Stomach (tissue), 8 donors: ENCODE measurements at regions not wholly inside any gene's neighbourhood (a gene's known extent, or its start where the extent isn't known, plus 50 kb on each side); places are given as distances from the start of the nearest gene placed in this dataset.

Experiments used
- DNase-seq, 2 donors: peaks; one replicate each; pipeline versions ENCODE4 v3.0.0 to v3.0.0-alpha.2; 2013 to 2019
- H3K27ac ChIP-seq, 5 donors: fragments of 200-600 bp in 4 of 5; sonication (generic) in 4 of 5; one replicate each; pipeline ENCODE4 v1.5.1; 2013 to 2019; ENCODE audit warnings: mild to moderate bottlenecking in 1 of 5, moderate library complexity in 1 of 5
- H3K27me3 ChIP-seq, 3 donors: fragments of 200-600 bp; sonication (generic); one replicate each; pipeline ENCODE4 v1.5.1; 2017 to 2019; ENCODE audit warnings: mixed run types in 1 of 3
- H3K36me3 ChIP-seq, 4 donors: fragments of 200-600 bp; sonication (generic); 1 replicate in 3 of 4; 2 replicates in 1 of 4; pipeline ENCODE4 v1.5.1; 2016 to 2019
- H3K4me1 ChIP-seq, 4 donors: fragments of 200-600 bp; sonication (generic); one replicate each; pipeline ENCODE4 v1.5.1; 2016 to 2019
- H3K4me3 ChIP-seq, 4 donors: fragments of 200-600 bp; sonication (generic) in 3 of 4; one replicate each; pipeline ENCODE4 v1.5.1; 2016 to 2019; ENCODE audit warnings: mild to moderate bottlenecking in 1 of 4
- H3K9me3 ChIP-seq, 4 donors: fragments of 200-600 bp; sonication (generic); one replicate each; pipeline ENCODE4 v1.5.1; 2016 to 2019
- EP300 ChIP-seq: sonication (generic); formaldehyde crosslinking; IDR thresholded peaks from one replicate; pipeline ENCODE4 v1.6.1; 2017; ENCODE audit warnings: antibody characterized with exemption
- POLR2A ChIP-seq, 4 donors: fragments of 450-650 bp; IDR thresholded peaks; one replicate each; pipeline ENCODE4 v1.6.1; 2016; ENCODE audit warnings: antibody characterized with exemption in 4 of 4, control low read depth in 2 of 4, mild to moderate bottlenecking in 1 of 4, moderate library complexity in 1 of 4
- POLR2AphosphoS5 ChIP-seq, 3 donors: sonication (generic); formaldehyde crosslinking; IDR thresholded peaks; one replicate each; pipeline ENCODE4 v1.6.1; 2016; ENCODE audit warnings: antibody characterized with exemption in 3 of 3
- WGBS, 5 donors: extraction: QIAGEN DNeasy Blood & Tissue Kit in 3 of 5; methylation state at CpG; one replicate each; pipeline versions ENCODE4 v1.1.5 to v1.1.7; 2013 to 2018; 5-methylcytosine and 5-hydroxymethylcytosine counted together
- intact Hi-C: fragments of 100-400 bp; cut with DNase I; formaldehyde crosslinking; loops from one replicate; pipeline ENCODE4 v1.15.1; 2023; ENCODE audit warnings: low total_unique reads
- TF ChIP-seq, protein P1 (sequence below), 7 experiments: fragments of 450-650 bp in 4 of 7; fragments of 200-600 bp in 3 of 7; sonication (generic) in 3 of 7; IDR thresholded peaks; one replicate each; pipeline ENCODE4 v1.5.1; 2016 to 2019; ENCODE audit warnings: antibody characterized with exemption in 7 of 7, control low read depth in 2 of 7, mild to moderate bottlenecking in 1 of 7
- donor health status: healthy with polysubstance abuse.
- donor health status: Bipolar disorder and iron deficiency.
- donor health status: healthy.

DNA sequence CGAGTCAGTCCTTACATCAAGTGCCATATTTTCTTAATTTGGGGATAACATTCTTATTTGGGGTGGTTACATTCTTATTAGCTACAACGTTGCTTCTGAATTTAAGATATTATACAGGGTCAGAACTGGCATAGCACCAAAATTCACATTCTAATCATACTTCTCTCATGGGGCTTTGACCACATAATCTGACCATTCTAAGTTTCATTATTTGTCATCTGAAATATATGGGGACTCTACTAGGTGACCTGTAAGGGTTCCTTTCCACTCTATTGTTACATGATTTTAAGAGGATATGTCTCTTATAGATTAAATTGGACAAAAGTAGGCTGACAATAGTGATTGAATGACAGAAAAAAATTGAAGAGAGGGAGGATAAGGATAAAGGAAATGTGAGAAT is 536.5 kb downstream of the KCTD12 start:
- H3K27ac ChIP-seq = no peak overlapping the region
- H3K27me3 ChIP-seq = no peaks in the 10 kb centered on the region
- no peaks in the 10 kb centered on the region for H3K9me3 ChIP-seq
- H3K4me1 ChIP-seq = peaks cover 0 to 4% (median 0%) of the 10 kb centered on the region in 4 donors
- no peak for TF ChIP-seq POLR2AphosphoS5 (IDR thresholded peaks at IDR 0.05)
- TF ChIP-seq POLR2A (IDR thresholded peaks at IDR 0.05) = no peak
- no peak for TF ChIP-seq EP300
- TF ChIP-seq, protein P1, sequence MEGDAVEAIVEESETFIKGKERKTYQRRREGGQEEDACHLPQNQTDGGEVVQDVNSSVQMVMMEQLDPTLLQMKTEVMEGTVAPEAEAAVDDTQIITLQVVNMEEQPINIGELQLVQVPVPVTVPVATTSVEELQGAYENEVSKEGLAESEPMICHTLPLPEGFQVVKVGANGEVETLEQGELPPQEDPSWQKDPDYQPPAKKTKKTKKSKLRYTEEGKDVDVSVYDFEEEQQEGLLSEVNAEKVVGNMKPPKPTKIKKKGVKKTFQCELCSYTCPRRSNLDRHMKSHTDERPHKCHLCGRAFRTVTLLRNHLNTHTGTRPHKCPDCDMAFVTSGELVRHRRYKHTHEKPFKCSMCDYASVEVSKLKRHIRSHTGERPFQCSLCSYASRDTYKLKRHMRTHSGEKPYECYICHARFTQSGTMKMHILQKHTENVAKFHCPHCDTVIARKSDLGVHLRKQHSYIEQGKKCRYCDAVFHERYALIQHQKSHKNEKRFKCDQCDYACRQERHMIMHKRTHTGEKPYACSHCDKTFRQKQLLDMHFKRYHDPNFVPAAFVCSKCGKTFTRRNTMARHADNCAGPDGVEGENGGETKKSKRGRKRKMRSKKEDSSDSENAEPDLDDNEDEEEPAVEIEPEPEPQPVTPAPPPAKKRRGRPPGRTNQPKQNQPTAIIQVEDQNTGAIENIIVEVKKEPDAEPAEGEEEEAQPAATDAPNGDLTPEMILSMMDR (IDR thresholded peaks at IDR 0.05) = no peak
- 52 to 65% (median 60%) methylated on average over 2 of the region's 2 CpGs for WGBS, 5 donors
- intact Hi-C loops = no loop called here
- H3K4me3 ChIP-seq = no peak overlapping the region
- H3K36me3 ChIP-seq = no peaks in the 10 kb centered on the region
- no peak for DNase-seq

DNA sequence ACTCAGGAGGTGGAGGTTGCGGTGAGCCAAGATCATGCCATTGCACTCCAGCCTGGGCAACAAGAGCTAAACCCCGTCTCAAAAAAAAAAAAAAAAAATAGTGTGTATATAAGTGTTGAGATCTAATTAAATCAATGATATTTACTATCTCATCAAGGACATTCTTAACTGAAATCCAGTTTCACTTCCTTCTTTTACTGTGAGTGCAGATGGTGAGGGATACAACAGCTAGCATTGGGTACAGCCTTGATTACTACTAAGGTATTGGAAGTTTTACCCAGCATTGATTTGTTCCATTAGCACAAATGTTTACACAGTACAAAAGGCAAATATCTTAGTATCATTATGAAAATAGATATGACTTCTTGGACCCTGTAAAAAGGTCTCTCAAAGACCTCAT is 546.6 kb downstream of the KCTD12 start:
- intact Hi-C loops = no loop called here
- Histone ChIP-seq H3K4me3 (no peak overlapping the region), H3K4me1 (peaks cover 0 to 4% (median 0%) of the 10 kb centered on the region in 4 donors), H3K9me3 (peaks cover 0 to 10% (median 3%) of the 10 kb centered on the region in 4 donors), H3K36me3 (no peaks in the 10 kb centered on the region), H3K27me3 (no peaks in the 10 kb centered on the region), H3K27ac (no peak overlapping the region)
- 59 to 95% (median 74%) methylated on average over 2 of the region's 2 CpGs for WGBS, 5 donors
- TF ChIP-seq POLR2AphosphoS5 (IDR thresholded peaks at IDR 0.05) = no peak
- TF ChIP-seq, protein P1 (IDR thresholded peaks at IDR 0.05) = no peak
- no peak for TF ChIP-seq EP300
- TF ChIP-seq POLR2A (IDR thresholded peaks at IDR 0.05) = no peak
- DNase-seq = no peak

DNA sequence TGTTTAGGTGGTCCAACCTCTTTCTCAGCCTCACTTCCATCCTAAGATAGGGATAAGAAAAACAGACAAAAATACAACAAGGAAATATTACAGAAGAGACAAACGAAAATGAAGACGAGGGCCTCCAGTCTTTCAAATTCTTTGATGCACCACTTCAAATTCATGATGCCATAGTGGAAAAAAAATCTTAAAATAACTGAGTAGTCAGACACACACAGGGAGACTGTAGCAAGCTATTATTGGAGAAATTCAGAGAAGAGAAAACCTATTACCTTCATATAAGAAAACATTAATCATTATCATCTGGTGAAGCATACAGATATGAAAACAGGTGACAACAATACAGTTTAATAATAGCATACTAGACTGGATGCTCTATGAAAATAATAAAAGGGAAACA is 548.2 kb downstream of the KCTD12 start:
- TF ChIP-seq POLR2AphosphoS5 (IDR thresholded peaks at IDR 0.05) (no peak), EP300 (no peak), POLR2A (IDR thresholded peaks at IDR 0.05) (no peak)
- TF ChIP-seq, protein P1 (IDR thresholded peaks at IDR 0.05) = no peak
- Histone ChIP-seq H3K27me3 (no peaks in the 10 kb centered on the region), H3K27ac (no peak overlapping the region), H3K36me3 (no peaks in the 10 kb centered on the region), H3K4me1 (peaks cover 0 to 4% (median 0%) of the 10 kb centered on the region in 4 donors), H3K9me3 (peaks cover 0 to 5% (median 2%) of the 10 kb centered on the region in 4 donors), H3K4me3 (no peak overlapping the region)
- no peak for DNase-seq
- 82 to 91% (median 86%) methylated on average over 2 of the region's 2 CpGs for WGBS, 5 donors
- intact Hi-C loops = no loop called here

DNA sequence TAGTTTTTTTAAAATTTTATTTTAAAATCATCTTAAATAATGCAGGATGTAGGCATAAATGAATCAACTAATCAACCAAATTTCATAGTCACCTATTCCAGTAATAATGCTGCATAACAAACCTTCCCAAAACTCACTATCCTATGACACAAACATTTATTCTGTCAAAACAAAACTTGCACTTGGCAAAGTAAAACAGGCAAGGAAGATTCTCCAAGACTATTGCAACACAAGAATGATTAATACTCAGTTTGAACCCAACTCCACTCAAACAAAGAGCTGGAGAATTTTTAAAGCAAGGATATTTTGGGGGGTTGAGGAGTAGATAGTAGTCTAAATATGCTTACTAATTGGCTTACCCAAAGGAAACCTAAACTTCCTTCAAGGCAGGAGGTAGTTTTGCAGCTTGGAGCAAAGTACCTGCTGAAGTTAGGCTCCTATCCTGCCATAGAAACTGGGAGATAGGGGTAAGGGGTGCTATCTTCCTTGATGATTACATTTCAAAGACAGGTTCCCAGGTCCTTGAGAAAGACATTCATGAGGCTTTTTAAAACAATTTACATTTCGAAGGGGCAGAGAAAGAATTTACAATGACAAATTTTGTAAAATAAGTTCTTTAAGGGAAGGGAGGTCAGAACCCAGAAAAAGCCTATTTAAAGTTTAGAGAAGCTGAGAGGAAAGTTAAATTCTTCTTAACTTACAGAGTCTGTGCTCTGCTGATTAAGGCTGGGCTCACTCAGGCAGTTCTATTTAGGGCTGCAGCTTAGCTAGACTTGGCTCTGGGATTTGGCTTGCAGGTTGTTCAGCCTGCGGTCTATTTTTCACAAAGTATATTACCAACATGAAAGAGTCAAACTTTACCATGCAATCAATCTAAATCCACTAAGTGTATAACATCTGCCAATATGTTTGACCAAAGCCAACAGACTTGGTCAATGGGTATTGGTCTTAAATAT is 549.0 kb downstream of the KCTD12 start:
- peaks cover 0 to 7% (median 0%) of the 10 kb centered on the region in 4 donors for H3K4me1 ChIP-seq
- H3K4me3 ChIP-seq = no peak overlapping the region
- no peak for DNase-seq
- no peak overlapping the region for H3K27ac ChIP-seq
- H3K9me3 ChIP-seq = no peaks in the 10 kb centered on the region
- no peak for TF ChIP-seq EP300
- no peak for TF ChIP-seq POLR2A (IDR thresholded peaks at IDR 0.05)
- TF ChIP-seq, protein P1 (IDR thresholded peaks at IDR 0.05) = no peak
- TF ChIP-seq POLR2AphosphoS5 (IDR thresholded peaks at IDR 0.05) = no peak
- intact Hi-C loops = no loop called here
- no peaks in the 10 kb centered on the region for H3K36me3 ChIP-seq
- 49 to 82% (median 61%) methylated on average over 2 of the region's 2 CpGs for WGBS, 5 donors
- H3K27me3 ChIP-seq = no peaks in the 10 kb centered on the region
